GM19328 (cell line): ENCODE measurements at regions not wholly inside any gene's neighbourhood (a gene's known extent, or its start where the extent isn't known, plus 50 kb on each side); places are given as distances from the start of the nearest gene placed in this dataset.

Source experiments
- ATAC-seq: cut with Tn5 transposase; IDR thresholded peaks from one replicate; pipeline ENCODE4 v1.9.1; 2021; ENCODE audit warnings: mild to moderate bottlenecking, moderate library complexity; ENCODE audit not compliant: unreplicated experiment

GRCh38 chr2:65553504-65554074 lies 121.2 kb upstream of the SPRED2 start:
- ATAC-seq: no peak

GRCh38 chr2:65551528-65551927 lies 119.1 kb upstream of the SPRED2 start:
- ATAC-seq: no peak

- no peak for ATAC-seq
These were observed 117.8 kb upstream of the SPRED2 start for GRCh38 chr2:65550246-65550645.

GRCh38 chr2:65549631-65550030 lies 117.2 kb upstream of the SPRED2 start:
- no peak for ATAC-seq

GRCh38 chr2:65549257-65549627 lies 116.8 kb upstream of the SPRED2 start:
- ATAC-seq: no peak

GRCh38 chr2:65548576-65549256 lies 116.3 kb upstream of the SPRED2 start:
- ATAC-seq: no peak

- ATAC-seq: no peak
These were observed 115.7 kb upstream of the SPRED2 start for GRCh38 chr2:65548064-65548463.

- no peak for ATAC-seq
These were observed 113.7 kb upstream of the SPRED2 start for GRCh38 chr2:65545837-65546805.

- ATAC-seq: no peak
These were observed 109.4 kb upstream of the SPRED2 start for GRCh38 chr2:65541773-65542172.

- no peak for ATAC-seq
These were observed 107.2 kb upstream of the SPRED2 start for GRCh38 chr2:65539633-65540032.

GRCh38 chr2:65537651-65538385 lies 105.4 kb upstream of the SPRED2 start:
- ATAC-seq: no peak

GRCh38 chr2:65536596-65536995 lies 104.2 kb upstream of the SPRED2 start:
- ATAC-seq: peak; percentile 93

- ATAC-seq: no peak
These were observed 100.5 kb upstream of the SPRED2 start for GRCh38 chr2:65532937-65533336.

- no peak for ATAC-seq
These were observed 99.9 kb upstream of the SPRED2 start for GRCh38 chr2:65532326-65532725.

- no peak for ATAC-seq
These were observed 98.3 kb upstream of the SPRED2 start for GRCh38 chr2:65530547-65531320.

GRCh38 chr2:65529419-65529818 lies 97.0 kb upstream of the SPRED2 start:
- ATAC-seq: no peak

- no peak for ATAC-seq
These were observed 95.8 kb upstream of the SPRED2 start for GRCh38 chr2:65528241-65528574.

- ATAC-seq: no peak
These were observed 95.2 kb upstream of the SPRED2 start for GRCh38 chr2:65527451-65528240.

- no peak for ATAC-seq
These were observed 93.3 kb upstream of the SPRED2 start for GRCh38 chr2:65525616-65526231.
